SK-N-SH treated with all-trans-retinoic acid at 6 μM for 48 hours (cell line): ENCODE measurements at regions not wholly inside any gene's neighbourhood (a gene's known extent, or its start where the extent isn't known, plus 50 kb on each side); places are given as distances from the start of the nearest gene placed in this dataset.

ENCODE experiments used
- ESRRG ChIP-seq: fragments of 250-450 bp; sonication (Bioruptor Pico); IDR thresholded peaks from 2 replicates; pipeline ENCODE4 v1.6.1; 2021; ENCODE audit warnings: mild to moderate bottlenecking
- PATZ1 ChIP-seq: fragments of 250-450 bp; sonication (Bioruptor Pico); IDR thresholded peaks from 2 replicates; pipeline ENCODE4 v1.8.0; 2020; ENCODE audit warnings: mild to moderate bottlenecking, moderate library complexity, borderline replicate concordance
- SNAI2 ChIP-seq: fragments of 250-450 bp; sonication (Bioruptor Pico); IDR thresholded peaks from 2 replicates; pipeline ENCODE4 v1.5.0; 2020; ENCODE audit warnings: mild to moderate bottlenecking, moderate library complexity
- ZNF70 ChIP-seq: fragments of 450-650 bp; formaldehyde crosslinking; IDR thresholded peaks from 2 replicates; pipeline ENCODE4 v1.5.0; 2020; ENCODE audit warnings: mild to moderate bottlenecking, moderate library complexity
- TF ChIP-seq, protein P1 (sequence below): fragments of 250-450 bp; sonication (Bioruptor Pico); IDR thresholded peaks from 2 replicates; pipeline ENCODE4 v1.5.0; 2020; ENCODE audit warnings: mild to moderate bottlenecking, moderate library complexity
- TF ChIP-seq, protein P2 (sequence below): fragments of 250-450 bp; sonication (Bioruptor Pico); IDR thresholded peaks from 2 replicates; pipeline ENCODE4 v1.8.0; 2021; ENCODE audit warnings: low read depth, mild to moderate bottlenecking, moderate library complexity, borderline replicate concordance

GRCh38 chr14:25658988-25659387 lies 609.0 kb upstream of the STXBP6 start:
- TF ChIP-seq SNAI2 (no peak), ZNF70 (CRISPR knock-in tag) (no peak), PATZ1 (CRISPR knock-in tag) (no peak), ESRRG (CRISPR knock-in tag) (no peak)
- TF ChIP-seq, protein P1, sequence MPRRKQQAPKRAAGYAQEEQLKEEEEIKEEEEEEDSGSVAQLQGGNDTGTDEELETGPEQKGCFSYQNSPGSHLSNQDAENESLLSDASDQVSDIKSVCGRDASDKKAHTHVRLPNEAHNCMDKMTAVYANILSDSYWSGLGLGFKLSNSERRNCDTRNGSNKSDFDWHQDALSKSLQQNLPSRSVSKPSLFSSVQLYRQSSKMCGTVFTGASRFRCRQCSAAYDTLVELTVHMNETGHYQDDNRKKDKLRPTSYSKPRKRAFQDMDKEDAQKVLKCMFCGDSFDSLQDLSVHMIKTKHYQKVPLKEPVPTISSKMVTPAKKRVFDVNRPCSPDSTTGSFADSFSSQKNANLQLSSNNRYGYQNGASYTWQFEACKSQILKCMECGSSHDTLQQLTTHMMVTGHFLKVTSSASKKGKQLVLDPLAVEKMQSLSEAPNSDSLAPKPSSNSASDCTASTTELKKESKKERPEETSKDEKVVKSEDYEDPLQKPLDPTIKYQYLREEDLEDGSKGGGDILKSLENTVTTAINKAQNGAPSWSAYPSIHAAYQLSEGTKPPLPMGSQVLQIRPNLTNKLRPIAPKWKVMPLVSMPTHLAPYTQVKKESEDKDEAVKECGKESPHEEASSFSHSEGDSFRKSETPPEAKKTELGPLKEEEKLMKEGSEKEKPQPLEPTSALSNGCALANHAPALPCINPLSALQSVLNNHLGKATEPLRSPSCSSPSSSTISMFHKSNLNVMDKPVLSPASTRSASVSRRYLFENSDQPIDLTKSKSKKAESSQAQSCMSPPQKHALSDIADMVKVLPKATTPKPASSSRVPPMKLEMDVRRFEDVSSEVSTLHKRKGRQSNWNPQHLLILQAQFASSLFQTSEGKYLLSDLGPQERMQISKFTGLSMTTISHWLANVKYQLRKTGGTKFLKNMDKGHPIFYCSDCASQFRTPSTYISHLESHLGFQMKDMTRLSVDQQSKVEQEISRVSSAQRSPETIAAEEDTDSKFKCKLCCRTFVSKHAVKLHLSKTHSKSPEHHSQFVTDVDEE (CRISPR knock-in tag) = no peak
- TF ChIP-seq, protein P2, sequence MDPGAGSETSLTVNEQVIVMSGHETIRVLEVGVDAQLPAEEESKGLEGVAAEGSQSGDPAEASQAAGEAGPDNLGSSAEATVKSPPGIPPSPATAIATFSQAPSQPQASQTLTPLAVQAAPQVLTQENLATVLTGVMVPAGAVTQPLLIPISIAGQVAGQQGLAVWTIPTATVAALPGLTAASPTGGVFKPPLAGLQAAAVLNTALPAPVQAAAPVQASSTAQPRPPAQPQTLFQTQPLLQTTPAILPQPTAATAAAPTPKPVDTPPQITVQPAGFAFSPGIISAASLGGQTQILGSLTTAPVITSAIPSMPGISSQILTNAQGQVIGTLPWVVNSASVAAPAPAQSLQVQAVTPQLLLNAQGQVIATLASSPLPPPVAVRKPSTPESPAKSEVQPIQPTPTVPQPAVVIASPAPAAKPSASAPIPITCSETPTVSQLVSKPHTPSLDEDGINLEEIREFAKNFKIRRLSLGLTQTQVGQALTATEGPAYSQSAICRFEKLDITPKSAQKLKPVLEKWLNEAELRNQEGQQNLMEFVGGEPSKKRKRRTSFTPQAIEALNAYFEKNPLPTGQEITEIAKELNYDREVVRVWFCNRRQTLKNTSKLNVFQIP (CRISPR knock-in tag) = no peak
